ENCODE measurements at regions not wholly inside any gene's neighbourhood (a gene's known extent, or its start where the extent isn't known, plus 50 kb on each side); places are given as distances from the start of the nearest gene placed in this dataset.
A peak's percentile ranks its signal among the peaks of the same experiment; 100 is the strongest.

DNA sequence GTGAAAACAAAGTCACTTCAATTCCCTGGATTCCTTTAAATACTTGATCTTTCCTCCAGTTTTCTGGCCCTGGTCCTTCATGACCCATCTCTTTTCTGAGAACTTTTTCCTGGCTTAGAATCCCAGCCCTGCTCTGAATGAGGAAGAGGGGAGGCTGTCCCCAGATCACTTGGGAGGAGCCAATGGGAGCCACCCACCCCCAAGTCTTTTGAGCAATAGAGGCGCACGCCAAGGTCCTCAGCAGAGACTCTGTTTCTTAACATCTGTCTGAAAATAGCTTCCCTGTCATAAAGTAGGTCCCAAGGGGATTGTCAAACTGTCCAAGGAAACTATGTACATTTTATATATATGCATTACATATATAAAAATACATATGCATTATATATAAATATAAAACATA, 126.8 kb downstream of the ADRA2A start:
- no peaks in the 10 kb centered on the region for H3K36me3 Mint-ChIP-seq
- ATAC-seq (no peak), DNase-seq (ENCODE audit: low spot score) (no peak)
- ChIA-PET POLR2A (no interaction called here), CTCF (interaction anchor here (1.9 kb wide), 1 partner anchor 127 kb away, joined by 12 read pairs; the partner anchor contains the start of gene ADRA2A)
- H3K9me3 Mint-ChIP-seq = no peaks in the 10 kb centered on the region
- TF ChIP-seq ESRRA (CRISPR knock-in tag; IDR thresholded peaks at IDR 0.05; ENCODE audit: borderline replicate concordance) = no peak
- no peak for TF ChIP-seq PRRX2 (CRISPR knock-in tag; IDR thresholded peaks at IDR 0.05)
- TF ChIP-seq ZNF232 (CRISPR knock-in tag; IDR thresholded peaks at IDR 0.05) = no peak
- TF ChIP-seq, protein P1, sequence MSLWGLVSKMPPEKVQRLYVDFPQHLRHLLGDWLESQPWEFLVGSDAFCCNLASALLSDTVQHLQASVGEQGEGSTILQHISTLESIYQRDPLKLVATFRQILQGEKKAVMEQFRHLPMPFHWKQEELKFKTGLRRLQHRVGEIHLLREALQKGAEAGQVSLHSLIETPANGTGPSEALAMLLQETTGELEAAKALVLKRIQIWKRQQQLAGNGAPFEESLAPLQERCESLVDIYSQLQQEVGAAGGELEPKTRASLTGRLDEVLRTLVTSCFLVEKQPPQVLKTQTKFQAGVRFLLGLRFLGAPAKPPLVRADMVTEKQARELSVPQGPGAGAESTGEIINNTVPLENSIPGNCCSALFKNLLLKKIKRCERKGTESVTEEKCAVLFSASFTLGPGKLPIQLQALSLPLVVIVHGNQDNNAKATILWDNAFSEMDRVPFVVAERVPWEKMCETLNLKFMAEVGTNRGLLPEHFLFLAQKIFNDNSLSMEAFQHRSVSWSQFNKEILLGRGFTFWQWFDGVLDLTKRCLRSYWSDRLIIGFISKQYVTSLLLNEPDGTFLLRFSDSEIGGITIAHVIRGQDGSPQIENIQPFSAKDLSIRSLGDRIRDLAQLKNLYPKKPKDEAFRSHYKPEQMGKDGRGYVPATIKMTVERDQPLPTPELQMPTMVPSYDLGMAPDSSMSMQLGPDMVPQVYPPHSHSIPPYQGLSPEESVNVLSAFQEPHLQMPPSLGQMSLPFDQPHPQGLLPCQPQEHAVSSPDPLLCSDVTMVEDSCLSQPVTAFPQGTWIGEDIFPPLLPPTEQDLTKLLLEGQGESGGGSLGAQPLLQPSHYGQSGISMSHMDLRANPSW (CRISPR knock-in tag; conservative IDR thresholded peaks at IDR 0.05; ENCODE audit: low read depth) = no peak
- TF ChIP-seq, protein P2, sequence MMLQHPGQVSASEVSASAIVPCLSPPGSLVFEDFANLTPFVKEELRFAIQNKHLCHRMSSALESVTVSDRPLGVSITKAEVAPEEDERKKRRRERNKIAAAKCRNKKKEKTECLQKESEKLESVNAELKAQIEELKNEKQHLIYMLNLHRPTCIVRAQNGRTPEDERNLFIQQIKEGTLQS (CRISPR knock-in tag; conservative IDR thresholded peaks at IDR 0.05) = no peak
- TF ChIP-seq NFYB (CRISPR knock-in tag; conservative IDR thresholded peaks at IDR 0.05; ENCODE audit: low read depth) = no peak
- TF ChIP-seq SMAD3 (CRISPR knock-in tag; IDR thresholded peaks at IDR 0.05; ENCODE audit: borderline replicate concordance) = no peak
- TF ChIP-seq MXD4 (CRISPR knock-in tag; IDR thresholded peaks at IDR 0.05; ENCODE audit: borderline replicate concordance) = no peak
- TF ChIP-seq, protein P3, sequence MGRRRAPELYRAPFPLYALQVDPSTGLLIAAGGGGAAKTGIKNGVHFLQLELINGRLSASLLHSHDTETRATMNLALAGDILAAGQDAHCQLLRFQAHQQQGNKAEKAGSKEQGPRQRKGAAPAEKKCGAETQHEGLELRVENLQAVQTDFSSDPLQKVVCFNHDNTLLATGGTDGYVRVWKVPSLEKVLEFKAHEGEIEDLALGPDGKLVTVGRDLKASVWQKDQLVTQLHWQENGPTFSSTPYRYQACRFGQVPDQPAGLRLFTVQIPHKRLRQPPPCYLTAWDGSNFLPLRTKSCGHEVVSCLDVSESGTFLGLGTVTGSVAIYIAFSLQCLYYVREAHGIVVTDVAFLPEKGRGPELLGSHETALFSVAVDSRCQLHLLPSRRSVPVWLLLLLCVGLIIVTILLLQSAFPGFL (CRISPR knock-in tag; IDR thresholded peaks at IDR 0.05; ENCODE audit: borderline replicate concordance) = no peak
- TF ChIP-seq, protein P4, sequence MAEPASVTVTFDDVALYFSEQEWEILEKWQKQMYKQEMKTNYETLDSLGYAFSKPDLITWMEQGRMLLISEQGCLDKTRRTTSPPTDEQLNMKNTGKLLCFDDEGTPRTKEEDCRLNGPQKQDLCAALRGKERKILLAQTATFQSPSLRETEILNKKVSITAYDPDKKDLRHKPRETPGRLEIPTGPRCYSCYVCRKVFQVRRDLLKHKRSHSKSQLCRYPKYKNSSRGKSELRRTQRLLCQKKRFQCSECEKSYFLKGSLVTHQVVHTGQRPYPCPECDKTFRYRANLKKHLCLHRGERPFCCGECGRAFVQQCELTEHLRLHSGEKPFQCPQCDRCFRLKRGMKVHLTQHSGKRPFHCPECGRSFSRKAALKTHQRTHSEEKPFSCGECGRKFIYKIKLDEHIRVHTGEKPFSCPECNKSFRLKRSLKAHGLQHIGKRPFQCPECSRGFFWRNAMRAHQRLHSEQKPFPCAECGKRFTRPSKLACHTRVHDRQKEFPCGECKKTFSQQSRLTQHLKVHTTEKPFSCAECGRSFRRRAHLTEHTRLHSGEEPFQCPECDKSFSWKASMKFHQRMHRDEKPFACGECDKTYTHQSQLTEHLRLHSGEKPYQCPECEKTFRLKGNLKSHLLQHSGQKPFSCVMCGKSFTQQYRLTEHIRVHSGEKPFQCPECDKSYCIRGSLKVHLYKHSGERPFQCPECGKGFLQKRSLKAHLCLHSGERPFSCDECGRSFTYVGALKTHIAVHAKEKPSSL (CRISPR knock-in tag; conservative IDR thresholded peaks at IDR 0.05) = no peak
- TF ChIP-seq TEAD4 (CRISPR knock-in tag; IDR thresholded peaks at IDR 0.05) = no peak
- H3K27ac Mint-ChIP-seq = no peak overlapping the region
- H3K4me3 Mint-ChIP-seq = no peak overlapping the region
- no peaks in the 10 kb centered on the region for H3K27me3 Mint-ChIP-seq (ENCODE audit: low read depth)
- peaks cover 8% of the 10 kb centered on the region for H3K4me1 Mint-ChIP-seq

DNA sequence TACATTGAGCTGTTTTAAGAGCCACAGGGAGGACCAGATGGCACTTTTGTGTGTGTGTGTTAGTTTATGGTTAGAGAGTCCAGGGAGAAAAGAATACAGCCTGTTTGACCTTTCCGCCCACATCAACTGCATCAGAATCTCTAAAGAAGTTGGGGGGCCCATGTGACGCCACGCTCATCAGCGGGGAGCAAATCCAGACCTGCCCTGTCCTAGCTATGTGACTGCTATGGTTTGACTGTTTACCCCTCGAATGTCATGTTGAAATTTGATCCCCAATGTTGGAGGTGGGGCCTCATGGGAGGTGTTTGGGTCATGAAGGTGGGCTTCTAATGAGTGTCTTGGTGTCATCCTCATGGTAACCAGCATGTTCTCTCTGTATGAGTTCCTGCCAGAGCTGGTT, 128.0 kb downstream of the ADRA2A start:
- H3K36me3 Mint-ChIP-seq = no peaks in the 10 kb centered on the region
- peaks cover 8% of the 10 kb centered on the region for H3K4me1 Mint-ChIP-seq
- TF ChIP-seq, protein P5, sequence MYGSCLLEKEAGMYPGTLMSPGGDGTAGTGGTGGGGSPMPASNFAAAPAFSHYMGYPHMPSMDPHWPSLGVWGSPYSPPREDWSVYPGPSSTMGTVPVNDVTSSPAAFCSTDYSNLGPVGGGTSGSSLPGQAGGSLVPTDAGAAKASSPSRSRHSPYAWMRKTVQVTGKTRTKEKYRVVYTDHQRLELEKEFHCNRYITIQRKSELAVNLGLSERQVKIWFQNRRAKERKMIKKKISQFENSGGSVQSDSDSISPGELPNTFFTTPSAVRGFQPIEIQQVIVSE (CRISPR knock-in tag; IDR thresholded peaks at IDR 0.05; ENCODE audit: borderline replicate concordance) = no peak
- TF ChIP-seq RELA (CRISPR knock-in tag; IDR thresholded peaks at IDR 0.05; ENCODE audit: borderline replicate concordance) = no peak
- TF ChIP-seq FOXK1 (CRISPR knock-in tag; IDR thresholded peaks at IDR 0.05) = no peak
- no peak for TF ChIP-seq ELF4 (CRISPR knock-in tag; IDR thresholded peaks at IDR 0.05; ENCODE audit: low read depth)
- TF ChIP-seq, protein P6, sequence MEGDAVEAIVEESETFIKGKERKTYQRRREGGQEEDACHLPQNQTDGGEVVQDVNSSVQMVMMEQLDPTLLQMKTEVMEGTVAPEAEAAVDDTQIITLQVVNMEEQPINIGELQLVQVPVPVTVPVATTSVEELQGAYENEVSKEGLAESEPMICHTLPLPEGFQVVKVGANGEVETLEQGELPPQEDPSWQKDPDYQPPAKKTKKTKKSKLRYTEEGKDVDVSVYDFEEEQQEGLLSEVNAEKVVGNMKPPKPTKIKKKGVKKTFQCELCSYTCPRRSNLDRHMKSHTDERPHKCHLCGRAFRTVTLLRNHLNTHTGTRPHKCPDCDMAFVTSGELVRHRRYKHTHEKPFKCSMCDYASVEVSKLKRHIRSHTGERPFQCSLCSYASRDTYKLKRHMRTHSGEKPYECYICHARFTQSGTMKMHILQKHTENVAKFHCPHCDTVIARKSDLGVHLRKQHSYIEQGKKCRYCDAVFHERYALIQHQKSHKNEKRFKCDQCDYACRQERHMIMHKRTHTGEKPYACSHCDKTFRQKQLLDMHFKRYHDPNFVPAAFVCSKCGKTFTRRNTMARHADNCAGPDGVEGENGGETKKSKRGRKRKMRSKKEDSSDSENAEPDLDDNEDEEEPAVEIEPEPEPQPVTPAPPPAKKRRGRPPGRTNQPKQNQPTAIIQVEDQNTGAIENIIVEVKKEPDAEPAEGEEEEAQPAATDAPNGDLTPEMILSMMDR (IDR thresholded peaks at IDR 0.05) = no peak
- no peak for TF ChIP-seq TCF7 (CRISPR knock-in tag; IDR thresholded peaks at IDR 0.05; ENCODE audit: low read depth)
- TF ChIP-seq NFYB (CRISPR knock-in tag; conservative IDR thresholded peaks at IDR 0.05; ENCODE audit: low read depth) = no peak
- TF ChIP-seq ZNF138 (CRISPR knock-in tag; conservative IDR thresholded peaks at IDR 0.05) = no peak
- TF ChIP-seq ATF1 (CRISPR knock-in tag; IDR thresholded peaks at IDR 0.05) = no peak
- TF ChIP-seq, protein P2 (CRISPR knock-in tag; conservative IDR thresholded peaks at IDR 0.05) = no peak
- ChIA-PET POLR2A (interaction anchor here (0.5 kb wide), 1 partner anchor 136 kb away, joined by 3 read pairs; no protein-coding TSS in a partner anchor), CTCF (interaction anchor here (0.8 to 1.9 kb wide), 2 partner anchors 98 to 128 kb away, joined by 3 to 12 read pairs; partner anchors contain the start of gene ADRA2A)
- no peak overlapping the region for H3K4me3 Mint-ChIP-seq
- ATAC-seq (peak; percentile 56), DNase-seq (ENCODE audit: low spot score) (no peak)
- H3K27ac Mint-ChIP-seq = no peak overlapping the region
- no peaks in the 10 kb centered on the region for H3K27me3 Mint-ChIP-seq (ENCODE audit: low read depth)
- no peaks in the 10 kb centered on the region for H3K9me3 Mint-ChIP-seq

All from WTC11 (cell line).